ACC112 (cell line): ENCODE measurements at regions not wholly inside any gene's neighbourhood (a gene's known extent, or its start where the extent isn't known, plus 50 kb on each side); places are given as distances from the start of the nearest gene placed in this dataset.

Experiments used
- H2AFZ ChIP-seq: fragments of 200-600 bp; sonication (generic); one replicate; pipeline ENCODE4 v1.6.0; 2017; ENCODE audit warnings: antibody characterized with exemption, low read length; ENCODE audit not compliant: unreplicated experiment
- H3K27ac ChIP-seq: fragments of 200-600 bp; sonication (generic); 2 replicates; pipeline ENCODE4 v1.5.1; 2014; ENCODE audit warnings: low read depth, mild to moderate bottlenecking, antibody characterized with exemption, low read length, moderate library complexity
- H3K27me3 ChIP-seq: fragments of 200-600 bp; sonication (generic); 2 replicates; pipeline ENCODE4 v1.6.1; 2014; ENCODE audit warnings: mild to moderate bottlenecking, antibody characterized with exemption, low read length, moderate library complexity, mixed read lengths; ENCODE audit not compliant: insufficient read depth
- H3K36me3 ChIP-seq: fragments of 200-600 bp; sonication (generic); 2 replicates; pipeline ENCODE4 v1.6.1; 2016; ENCODE audit warnings: mild to moderate bottlenecking, antibody characterized with exemption, low read length, moderate library complexity, mixed read lengths; ENCODE audit not compliant: insufficient read depth
- H3K4me1 ChIP-seq: fragments of 200-600 bp; sonication (generic); one replicate; pipeline ENCODE4 v1.6.1; 2016; ENCODE audit warnings: low read length, mixed read lengths; ENCODE audit not compliant: insufficient read depth, unreplicated experiment, control insufficient read depth
- H3K4me3 ChIP-seq: fragments of 200-600 bp; sonication (generic); 2 replicates; pipeline ENCODE4 v1.5.1; 2014; ENCODE audit warnings: mild to moderate bottlenecking, low read depth, low read length
- H3K79me2 ChIP-seq: fragments of 200-600 bp; sonication (generic); one replicate; pipeline ENCODE4 v1.6.0; 2016; ENCODE audit warnings: low read length; ENCODE audit not compliant: control insufficient read depth, unreplicated experiment, insufficient read depth

DNA sequence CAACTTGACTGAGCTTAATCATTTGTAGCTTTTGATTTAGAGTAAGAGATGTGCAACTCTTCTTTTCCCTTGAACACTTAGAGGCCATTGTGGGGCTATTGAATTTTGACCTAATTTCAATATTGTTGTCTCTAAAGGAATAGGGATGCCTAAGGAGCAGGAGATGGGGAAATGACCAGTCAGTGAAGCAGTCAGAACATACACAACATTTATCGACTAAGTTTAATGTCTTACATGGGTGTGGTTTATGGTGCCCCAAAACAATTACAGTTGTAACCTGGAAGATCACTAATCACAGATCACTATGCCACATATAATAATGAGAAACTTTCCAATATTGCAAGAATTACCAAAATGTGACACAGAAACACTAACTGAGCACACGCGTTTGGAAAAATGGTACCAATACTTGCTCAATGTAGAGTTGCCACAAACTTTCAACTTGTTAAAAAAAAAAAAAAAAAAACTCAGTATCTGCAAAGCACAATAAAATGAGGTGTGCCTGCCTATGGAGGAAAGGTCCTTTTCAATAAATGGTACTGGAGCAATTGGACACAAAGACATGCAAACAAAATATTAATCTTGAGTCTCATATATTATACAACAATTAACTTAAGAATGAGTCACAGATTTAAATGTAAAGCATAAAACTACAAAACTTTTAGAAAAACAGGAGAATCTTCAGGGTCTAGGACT, 189.6 kb upstream of the RAD23B start:
- no peak overlapping the region for H3K4me3 ChIP-seq
- peaks cover 4% of the 10 kb centered on the region; the same call in 1 of the 2 replicates for H3K27me3 ChIP-seq
- no peaks in the 10 kb centered on the region for H3K36me3 ChIP-seq
- no peaks in the 10 kb centered on the region for H3K79me2 ChIP-seq
- H2AFZ ChIP-seq: no peak overlapping the region
- no peak overlapping the region for H3K27ac ChIP-seq
- no peaks in the 10 kb centered on the region for H3K4me1 ChIP-seq

DNA sequence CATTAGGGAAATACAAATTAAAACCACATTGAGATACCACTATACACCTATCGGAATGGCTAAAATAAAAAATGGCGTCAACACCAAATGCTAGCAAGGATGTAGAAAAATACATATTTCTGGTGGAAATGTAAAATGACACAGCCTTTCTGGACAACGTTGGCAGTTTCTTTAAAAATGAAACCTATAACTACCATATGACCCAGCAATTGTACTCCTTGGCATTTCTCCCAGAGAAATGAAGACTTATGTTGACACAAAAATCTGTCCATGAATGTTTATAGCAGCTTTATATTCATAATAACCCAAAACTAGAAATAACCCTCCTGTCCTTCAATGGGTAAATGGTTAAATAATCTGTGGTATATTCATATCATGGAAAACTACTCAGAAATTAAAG, 188.7 kb upstream of the RAD23B start:
- no peaks in the 10 kb centered on the region for H3K79me2 ChIP-seq
- no peaks in the 10 kb centered on the region for H3K36me3 ChIP-seq
- H3K27ac ChIP-seq: no peak overlapping the region
- no peak overlapping the region for H2AFZ ChIP-seq
- H3K4me1 ChIP-seq: no peaks in the 10 kb centered on the region
- H3K27me3 ChIP-seq: peaks cover 4% of the 10 kb centered on the region; the same call in 1 of the 2 replicates
- H3K4me3 ChIP-seq: no peak overlapping the region

DNA sequence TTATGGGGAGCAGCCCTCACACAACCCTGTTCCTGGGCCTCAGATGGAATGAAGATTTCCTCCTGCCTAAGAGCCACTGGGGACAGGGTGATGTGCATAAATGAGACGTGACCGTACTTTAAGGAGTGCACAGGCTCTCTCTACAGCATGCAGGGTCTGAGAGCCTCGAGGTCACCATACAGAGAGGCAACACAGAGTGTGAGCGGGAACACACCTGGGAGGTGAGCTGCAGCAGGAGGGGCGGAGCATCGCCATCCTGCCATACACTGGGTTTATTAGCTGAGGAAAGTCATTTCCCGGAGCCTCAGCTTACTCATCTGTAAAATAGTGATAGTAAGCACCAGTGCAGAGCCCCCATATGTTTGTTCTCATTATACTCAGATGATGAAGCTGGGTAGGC, 182.5 kb upstream of the RAD23B start:
- Histone ChIP-seq H3K4me1 (no peaks in the 10 kb centered on the region), H3K4me3 (no peak overlapping the region), H3K79me2 (no peaks in the 10 kb centered on the region), H3K27me3 (peaks cover 12% of the 10 kb centered on the region), H3K36me3 (no peaks in the 10 kb centered on the region), H3K27ac (no peak overlapping the region), H2AFZ (no peak overlapping the region)

DNA sequence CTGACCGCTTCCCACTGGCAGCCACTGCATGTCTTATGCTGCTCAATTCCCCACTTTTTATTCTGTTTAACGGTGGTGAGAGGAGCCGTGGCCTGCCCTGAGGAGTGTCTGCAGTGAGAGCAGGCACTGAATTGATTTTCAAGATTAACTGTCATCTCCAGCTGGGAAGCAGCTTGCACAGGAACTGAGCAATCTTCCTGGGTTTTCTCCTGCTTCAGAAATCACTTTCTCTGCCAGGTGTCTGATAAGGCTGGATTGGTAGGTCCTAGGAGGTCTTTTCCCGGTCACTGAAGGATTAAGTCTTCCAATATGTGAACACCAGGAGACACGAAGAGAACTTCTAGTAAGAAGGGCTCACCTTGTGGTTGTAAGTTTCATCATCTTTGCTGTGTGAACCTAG, 181.1 kb upstream of the RAD23B start:
- Histone ChIP-seq H3K36me3 (no peaks in the 10 kb centered on the region), H3K79me2 (no peaks in the 10 kb centered on the region), H3K27me3 (peaks cover 26% of the 10 kb centered on the region), H3K27ac (no peak overlapping the region), H3K4me3 (no peak overlapping the region), H3K4me1 (no peaks in the 10 kb centered on the region), H2AFZ (no peak overlapping the region)

DNA sequence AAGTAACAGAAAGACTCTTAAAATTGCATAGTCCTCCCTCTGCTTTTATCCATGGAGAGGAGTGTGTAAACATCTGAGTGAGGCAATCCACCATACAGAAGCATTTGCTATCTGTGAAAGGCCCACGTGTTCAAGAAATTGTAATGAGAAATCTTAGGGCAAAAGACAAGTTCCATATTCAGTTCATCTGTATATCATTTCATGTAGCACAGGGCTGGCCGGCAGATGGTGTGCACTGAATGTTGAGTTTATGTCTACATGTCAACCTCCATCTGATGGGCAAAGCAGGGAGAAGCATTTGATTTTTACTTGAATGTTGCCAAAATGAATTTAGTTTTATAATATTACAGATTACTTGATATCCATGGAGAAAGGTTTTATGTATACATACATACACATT, 179.5 kb upstream of the RAD23B start:
- H3K36me3 ChIP-seq: no peaks in the 10 kb centered on the region
- no peaks in the 10 kb centered on the region for H3K79me2 ChIP-seq
- H3K4me3 ChIP-seq: no peak overlapping the region
- peaks cover 37% of the 10 kb centered on the region for H3K27me3 ChIP-seq
- H3K27ac ChIP-seq: no peak overlapping the region
- no peaks in the 10 kb centered on the region for H3K4me1 ChIP-seq
- H2AFZ ChIP-seq: no peak overlapping the region

DNA sequence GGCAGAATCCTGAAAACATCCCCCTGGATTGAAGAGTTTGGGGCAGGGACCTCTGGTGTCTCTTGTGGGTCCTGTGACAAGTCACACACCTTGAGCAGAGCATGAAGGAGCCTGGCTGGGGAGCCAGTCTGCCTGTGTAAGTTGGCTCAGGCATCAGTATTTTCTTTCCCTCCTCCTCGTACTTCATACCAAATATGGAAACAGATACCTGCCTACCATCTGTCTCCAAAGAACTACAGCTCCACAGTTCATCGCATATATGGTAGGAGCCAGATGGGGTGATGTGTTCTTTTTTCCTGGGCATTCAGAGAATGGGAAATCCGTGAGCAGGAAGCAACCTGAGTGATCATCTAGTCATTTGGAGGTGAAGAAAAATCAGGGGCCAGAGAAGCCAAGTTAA, 177.3 kb upstream of the RAD23B start:
- no peak overlapping the region for H3K4me3 ChIP-seq
- no peak overlapping the region for H2AFZ ChIP-seq
- H3K79me2 ChIP-seq: no peaks in the 10 kb centered on the region
- no peak overlapping the region for H3K27ac ChIP-seq
- H3K36me3 ChIP-seq: no peaks in the 10 kb centered on the region
- peaks cover 56% of the 10 kb centered on the region for H3K27me3 ChIP-seq
- no peaks in the 10 kb centered on the region for H3K4me1 ChIP-seq

DNA sequence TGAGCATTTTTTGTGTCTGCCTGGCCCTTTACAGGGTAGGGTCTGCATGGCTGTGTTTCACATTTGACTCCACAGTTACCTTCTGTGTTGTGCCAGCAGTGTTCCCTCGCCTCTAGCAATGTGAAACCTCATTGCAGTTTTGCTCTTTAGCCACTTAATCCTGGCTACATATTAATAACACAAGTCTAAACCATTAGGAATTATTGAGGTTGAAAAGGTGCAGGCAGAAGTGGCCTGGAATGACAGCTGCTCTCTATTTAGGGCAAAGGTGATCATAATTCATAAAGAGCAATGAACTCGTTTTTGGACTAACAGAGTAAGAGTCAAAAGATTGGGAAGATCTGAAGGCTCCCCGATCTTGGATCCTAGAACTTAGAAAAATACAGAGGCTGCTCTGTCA, 176.7 kb upstream of the RAD23B start:
- Histone ChIP-seq H3K79me2 (no peaks in the 10 kb centered on the region), H3K36me3 (no peaks in the 10 kb centered on the region), H3K4me3 (no peak overlapping the region), H2AFZ (no peak overlapping the region), H3K27ac (no peak overlapping the region), H3K27me3 (peaks cover 62% of the 10 kb centered on the region), H3K4me1 (no peaks in the 10 kb centered on the region)

DNA sequence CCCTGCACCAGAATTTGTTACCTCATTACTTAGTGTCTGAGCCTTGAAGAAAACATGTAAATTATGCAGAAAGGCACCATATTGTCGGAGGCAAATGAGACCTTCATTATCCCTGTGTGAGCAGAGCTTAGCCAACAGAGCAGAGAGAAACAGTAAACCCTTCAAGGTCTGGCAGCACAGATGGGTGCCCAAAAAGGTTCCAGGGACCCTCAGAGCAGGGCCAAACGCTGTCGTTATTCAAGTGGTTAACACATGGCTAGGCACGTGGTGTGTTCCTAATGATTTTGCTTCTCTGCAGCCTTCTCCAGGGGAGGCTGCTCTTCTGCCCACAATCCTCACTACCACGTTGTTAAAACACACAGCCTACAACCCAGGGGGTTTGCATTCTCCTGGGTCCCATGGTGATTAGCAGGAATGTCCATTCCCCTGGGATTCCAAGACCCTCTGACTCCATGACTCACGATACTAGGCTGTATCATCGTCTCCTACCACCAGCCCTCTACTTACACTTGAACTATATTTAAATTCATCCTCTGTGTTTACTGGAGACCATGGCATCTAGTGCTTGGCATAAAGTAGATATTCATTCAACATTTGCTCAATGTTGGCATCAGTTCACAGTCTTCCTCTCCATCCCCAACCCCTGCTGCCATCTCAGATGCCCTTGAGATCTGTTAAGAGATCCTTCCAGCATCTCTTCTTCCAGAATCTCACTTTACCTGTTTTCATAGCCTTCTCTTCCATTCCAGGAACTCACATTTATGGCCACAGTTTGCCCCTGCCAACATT, 174.5 kb upstream of the RAD23B start:
- Histone ChIP-seq H3K79me2 (no peaks in the 10 kb centered on the region), H3K4me3 (no peak overlapping the region), H3K4me1 (no peaks in the 10 kb centered on the region), H3K27ac (no peak overlapping the region), H3K27me3 (peaks cover 83% of the 10 kb centered on the region), H2AFZ (no peak overlapping the region), H3K36me3 (no peaks in the 10 kb centered on the region)

DNA sequence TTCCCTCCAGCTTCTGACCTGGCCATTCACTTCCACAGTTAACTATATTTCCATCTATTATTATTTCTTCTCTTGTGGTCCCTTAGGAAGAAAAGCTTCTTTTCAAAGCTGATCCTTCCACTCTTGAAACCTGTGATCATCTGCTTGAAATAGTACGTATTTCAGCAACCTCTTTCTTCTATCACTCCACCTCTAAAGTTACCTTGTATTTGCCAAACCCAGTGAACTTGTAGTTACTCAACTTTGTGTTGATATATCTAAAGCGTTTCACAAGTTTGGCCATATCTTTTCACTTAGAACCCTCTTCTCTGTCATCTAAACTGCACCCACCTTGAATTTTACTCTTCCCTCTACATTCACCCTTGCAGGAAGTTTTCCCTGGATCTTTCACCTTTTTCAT, 173.8 kb upstream of the RAD23B start:
- no peaks in the 10 kb centered on the region for H3K79me2 ChIP-seq
- peaks cover 89% of the 10 kb centered on the region for H3K27me3 ChIP-seq
- no peak overlapping the region for H3K4me3 ChIP-seq
- no peaks in the 10 kb centered on the region for H3K4me1 ChIP-seq
- no peak overlapping the region for H2AFZ ChIP-seq
- no peaks in the 10 kb centered on the region for H3K36me3 ChIP-seq
- H3K27ac ChIP-seq: no peak overlapping the region

DNA sequence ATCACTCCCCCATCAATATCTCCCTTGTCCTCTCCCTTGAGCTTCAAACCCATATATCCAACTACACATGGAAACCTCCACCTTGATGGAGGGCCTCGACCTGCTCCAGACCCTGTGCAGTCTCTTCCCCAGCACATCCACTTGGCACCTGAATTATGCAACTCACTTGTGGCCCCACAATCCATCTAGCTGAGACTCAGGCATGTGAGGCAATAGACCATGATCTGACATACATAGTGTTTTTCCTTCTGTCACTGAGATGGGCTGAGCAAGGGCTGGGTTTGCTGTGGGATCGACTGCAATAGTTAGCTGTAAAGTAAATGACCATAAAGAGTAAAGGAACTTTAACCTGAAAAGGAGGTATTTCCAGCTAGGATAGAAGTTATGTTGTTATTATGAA, 172.9 kb upstream of the RAD23B start:
- Histone ChIP-seq H3K36me3 (no peaks in the 10 kb centered on the region), H2AFZ (no peak overlapping the region), H3K27me3 (peaks cover 86% of the 10 kb centered on the region), H3K4me3 (no peak overlapping the region), H3K4me1 (no peaks in the 10 kb centered on the region), H3K79me2 (no peaks in the 10 kb centered on the region), H3K27ac (no peak overlapping the region)

DNA sequence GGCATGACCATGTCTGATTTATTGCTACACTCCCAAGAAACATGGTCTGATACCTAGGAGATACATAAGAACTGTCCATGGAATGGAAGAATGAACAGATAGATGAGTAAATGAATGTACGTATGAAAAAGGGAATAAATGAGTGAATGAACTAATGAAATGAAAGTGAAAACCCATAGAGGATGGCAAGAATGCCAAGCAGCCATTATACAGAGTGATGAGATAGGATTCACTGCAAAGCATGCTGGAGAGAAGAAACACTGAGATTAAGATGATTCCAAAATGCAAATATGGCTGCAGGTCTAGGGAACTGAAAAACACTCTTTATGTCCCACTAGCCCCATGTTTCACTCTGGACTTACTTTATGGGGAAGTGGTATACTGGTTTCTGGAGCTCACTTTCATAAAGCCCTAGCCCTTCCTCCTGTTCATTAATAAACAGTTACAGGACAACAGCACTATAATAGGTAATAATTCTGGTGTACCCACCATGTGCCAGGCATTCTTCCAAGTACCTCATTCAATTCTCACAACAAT, 170.3 kb upstream of the RAD23B start:
- H3K4me3 ChIP-seq: no peak overlapping the region
- no peak overlapping the region for H2AFZ ChIP-seq
- H3K27ac ChIP-seq: no peak overlapping the region
- peaks cover 60% of the 10 kb centered on the region for H3K27me3 ChIP-seq
- no peaks in the 10 kb centered on the region for H3K36me3 ChIP-seq
- no peaks in the 10 kb centered on the region for H3K79me2 ChIP-seq
- no peaks in the 10 kb centered on the region for H3K4me1 ChIP-seq
